ENCODE measurements at regions not wholly inside any gene's neighbourhood (a gene's known extent, or its start where the extent isn't known, plus 50 kb on each side); places are given as distances from the start of the nearest gene placed in this dataset.

- 90% methylated on average over 2 of the region's 2 CpGs for WGBS (ENCODE audit: low lambda C conversion rate, missing lambda C conversion rate)
- no peak overlapping the region for H3K4me2 ChIP-seq
- no peak overlapping the region for H3K27ac ChIP-seq
- TF ChIP-seq CTCF (IDR thresholded peaks at IDR 0.05; ENCODE audit: poor library complexity): no peak
- no peak for TF ChIP-seq EZH2phosphoT487 (IDR thresholded peaks at IDR 0.05; ENCODE audit: low read depth, severe bottlenecking, unreplicated experiment)
- no peak for TF ChIP-seq EZH2 (IDR thresholded peaks at IDR 0.05; ENCODE audit: borderline replicate concordance)
- no peaks in the 10 kb centered on the region for H3K9me3 ChIP-seq (ENCODE audit: low read depth)
- H3K27me3 ChIP-seq: no peaks in the 10 kb centered on the region
- no peaks in the 10 kb centered on the region for H3K4me1 ChIP-seq (ENCODE audit: insufficient read depth)
- H3K79me2 ChIP-seq: no peaks in the 10 kb centered on the region
- H3K36me3 ChIP-seq (replicated peaks; ENCODE audit: insufficient read depth, low read depth): no peaks in the 10 kb centered on the region
- H2AFZ ChIP-seq: no peak overlapping the region
- no peaks in the 10 kb centered on the region for H4K20me1 ChIP-seq (ENCODE audit: insufficient read depth, poor library complexity, severe bottlenecking)
- no peak overlapping the region for H3K4me3 ChIP-seq
- no peaks in the 10 kb centered on the region for H3K9me2 ChIP-seq (replicated peaks; ENCODE audit: insufficient read depth)
- DNase-seq (ENCODE audit: low spot score): no peak
Observed at GRCh38 chr12:47352067-47352466, 272.3 kb upstream of the AMIGO2 start.

GRCh38 chr12:47351526-47351925 is 271.8 kb upstream of the AMIGO2 start:
- WGBS (ENCODE audit: low lambda C conversion rate, missing lambda C conversion rate): 96% methylated on average over 2 of the region's 2 CpGs
- no peak overlapping the region for H3K4me2 ChIP-seq

GRCh38 chr12:47350062-47350408 is 270.3 kb upstream of the AMIGO2 start:
- peaks cover 7% of the 10 kb centered on the region for H3K4me1 ChIP-seq (ENCODE audit: insufficient read depth)
- no peaks in the 10 kb centered on the region for H4K20me1 ChIP-seq (ENCODE audit: insufficient read depth, poor library complexity, severe bottlenecking)
- no peak for TF ChIP-seq CTCF (IDR thresholded peaks at IDR 0.05; ENCODE audit: poor library complexity)
- TF ChIP-seq EZH2 (IDR thresholded peaks at IDR 0.05; ENCODE audit: borderline replicate concordance): no peak
- no peak for TF ChIP-seq EZH2phosphoT487 (IDR thresholded peaks at IDR 0.05; ENCODE audit: low read depth, severe bottlenecking, unreplicated experiment)
- H3K36me3 ChIP-seq (replicated peaks; ENCODE audit: insufficient read depth, low read depth): no peaks in the 10 kb centered on the region
- H3K4me3 ChIP-seq: no peak overlapping the region
- no peaks in the 10 kb centered on the region for H3K9me3 ChIP-seq (ENCODE audit: low read depth)
- H3K4me2 ChIP-seq: no peak overlapping the region
- no peak overlapping the region for H2AFZ ChIP-seq
- no peaks in the 10 kb centered on the region for H3K27me3 ChIP-seq
- no peaks in the 10 kb centered on the region for H3K79me2 ChIP-seq
- no peak for DNase-seq (ENCODE audit: low spot score)
- H3K9me2 ChIP-seq (replicated peaks; ENCODE audit: insufficient read depth): no peaks in the 10 kb centered on the region
- H3K27ac ChIP-seq: no peak overlapping the region

More at GRCh38 chr12:47351526-47351925, 271.8 kb upstream of the AMIGO2 start:
- Histone ChIP-seq H2AFZ (no peak overlapping the region), H3K27ac (no peak overlapping the region), H3K9me3 (ENCODE audit: low read depth) (no peaks in the 10 kb centered on the region), H3K4me1 (ENCODE audit: insufficient read depth) (no peaks in the 10 kb centered on the region), H3K27me3 (no peaks in the 10 kb centered on the region), H4K20me1 (ENCODE audit: insufficient read depth, poor library complexity, severe bottlenecking) (no peaks in the 10 kb centered on the region), H3K4me3 (no peak overlapping the region), H3K36me3 (replicated peaks; ENCODE audit: insufficient read depth, low read depth) (no peaks in the 10 kb centered on the region), H3K79me2 (no peaks in the 10 kb centered on the region), H3K9me2 (replicated peaks; ENCODE audit: insufficient read depth) (no peaks in the 10 kb centered on the region)
- no peak for DNase-seq (ENCODE audit: low spot score)
- TF ChIP-seq CTCF (IDR thresholded peaks at IDR 0.05; ENCODE audit: poor library complexity) (no peak), EZH2 (IDR thresholded peaks at IDR 0.05; ENCODE audit: borderline replicate concordance) (no peak)
